Prostate gland (tissue), 2 donors: ENCODE measurements at regions not wholly inside any gene's neighbourhood (a gene's known extent, or its start where the extent isn't known, plus 50 kb on each side); places are given as distances from the start of the nearest gene placed in this dataset.

Experiments used
- CTCF ChIP-seq, 4 experiments: fragments of 200-600 bp in 2 of 4; fragments of 450-650 bp in 2 of 4; sonication (generic) in 2 of 4; IDR thresholded peaks; 1 replicate in 3 of 4; 2 replicates in 1 of 4; pipeline ENCODE4 v1.5.1; 2016 to 2019; ENCODE audit warnings: antibody characterized with exemption in 4 of 4, mild to moderate bottlenecking in 2 of 4, moderate library complexity in 2 of 4
- POLR2A ChIP-seq: fragments of 450-650 bp; IDR thresholded peaks from one replicate; pipeline ENCODE4 v1.6.1; 2016; ENCODE audit warnings: antibody characterized with exemption, mild to moderate bottlenecking
- POLR2AphosphoS5 ChIP-seq: sonication (generic); formaldehyde crosslinking; IDR thresholded peaks from one replicate; pipeline ENCODE4 v1.6.1; 2017; ENCODE audit warnings: antibody characterized with exemption

DNA sequence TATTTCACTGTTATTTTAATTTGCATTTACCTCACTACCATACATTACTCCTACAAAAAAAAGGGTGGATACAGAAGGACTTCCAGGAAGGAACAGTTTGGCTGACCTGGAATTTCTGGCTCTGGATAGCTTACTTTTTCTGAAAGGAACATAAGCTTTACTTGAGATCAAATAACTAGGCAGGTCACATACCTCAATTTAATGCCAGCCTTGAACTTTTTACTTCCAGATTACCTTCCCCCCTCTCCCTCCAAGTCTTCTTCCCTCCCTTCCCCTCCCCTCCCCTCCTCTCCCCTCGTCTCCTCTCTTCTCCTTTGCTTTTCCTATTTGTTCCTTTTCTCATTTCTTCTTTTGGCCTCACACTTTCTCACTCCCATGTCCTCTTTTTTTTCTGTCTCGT is 659.2 kb upstream of the AADAT start:
- no peak for TF ChIP-seq POLR2A
- no peak for TF ChIP-seq CTCF (IDR thresholded peaks at IDR 0.05)
- TF ChIP-seq POLR2AphosphoS5: no peak
